BLaER1 treated with 17β-estradiol and CSF1 and Interleukin-3, amounts not matched to agents 10 nM and 100 nM (cell line): ENCODE measurements at regions not wholly inside any gene's neighbourhood (a gene's known extent, or its start where the extent isn't known, plus 50 kb on each side); places are given as distances from the start of the nearest gene placed in this dataset.

Source experiments
- H3K27ac ChIP-seq, 11 experiments: shearing (Covaris generic); formaldehyde crosslinking; 2 replicates each; pipeline ENCODE4 v1.8.1; 2022
- H3K27me3 ChIP-seq, 11 experiments: shearing (Covaris generic); formaldehyde crosslinking; 2 replicates each; pipeline ENCODE4 v1.8.1; 2022
- H3K36me3 ChIP-seq, 11 experiments: shearing (Covaris generic); formaldehyde crosslinking; 2 replicates each; pipeline ENCODE4 v1.8.1; 2022
- H3K4me1 ChIP-seq, 10 experiments: shearing (Covaris generic); formaldehyde crosslinking; 2 replicates each; pipeline ENCODE4 v1.8.1; 2022
- H3K4me2 ChIP-seq, 11 experiments: shearing (Covaris generic); formaldehyde crosslinking; 2 replicates each; pipeline ENCODE4 v1.8.1; 2022
- H3K4me3 ChIP-seq, 10 experiments: shearing (Covaris generic); formaldehyde crosslinking; 2 replicates each; pipeline ENCODE4 v1.8.1; 2022
- H3K9ac ChIP-seq, 11 experiments: shearing (Covaris generic); formaldehyde crosslinking; 2 replicates each; pipeline ENCODE4 v1.8.1; 2022
- H3K9me3 ChIP-seq, 11 experiments: shearing (Covaris generic); formaldehyde crosslinking; replicated peaks in 1 of 11; 2 replicates each; pipeline ENCODE4 v1.8.1; 2022
- H4K20me1 ChIP-seq, 11 experiments: shearing (Covaris generic); formaldehyde crosslinking; 2 replicates each; pipeline ENCODE4 v1.8.1; 2022
- Cebpa-rat ChIP-seq, 11 experiments: shearing (Covaris generic); IDR thresholded peaks; 2 replicates each; pipeline ENCODE4 v1.8.1; 2022

DNA sequence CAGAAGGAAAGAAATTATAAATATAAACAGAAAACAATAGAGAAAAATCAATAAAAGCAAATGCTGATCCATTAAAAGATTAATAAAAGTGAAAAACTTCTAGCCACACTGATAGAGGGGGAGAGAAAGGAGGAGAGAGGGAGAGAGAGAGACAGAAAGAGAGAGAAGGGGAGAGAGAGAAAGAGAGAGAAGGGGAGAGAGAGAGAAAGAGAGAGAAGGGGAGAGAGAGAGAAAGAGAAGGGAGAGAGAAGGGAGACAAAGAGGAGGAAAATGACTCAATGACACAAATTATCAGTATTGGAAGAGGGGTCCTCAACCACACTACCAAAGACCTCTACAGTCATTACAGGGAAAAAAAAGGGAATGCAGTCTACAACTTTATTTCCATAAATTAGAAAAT lies 94.4 kb upstream of the VIPR2 start:
- Histone ChIP-seq H3K27me3 (no peaks in the 10 kb centered on the region), H3K9me3 (peaks cover 0 to 3% (median 0%) of the 10 kb centered on the region in 11 experiments; a peak in 1 of 22 replicates), H3K27ac (no peak overlapping the region), H3K4me1 (no peaks in the 10 kb centered on the region), H3K9ac (no peak overlapping the region), H3K36me3 (no peaks in the 10 kb centered on the region), H3K4me3 (no peak overlapping the region), H3K4me2 (no peak overlapping the region), H4K20me1 (no peaks in the 10 kb centered on the region)
- TF ChIP-seq Cebpa-rat (IDR thresholded peaks at IDR 0.05) = no peak

DNA sequence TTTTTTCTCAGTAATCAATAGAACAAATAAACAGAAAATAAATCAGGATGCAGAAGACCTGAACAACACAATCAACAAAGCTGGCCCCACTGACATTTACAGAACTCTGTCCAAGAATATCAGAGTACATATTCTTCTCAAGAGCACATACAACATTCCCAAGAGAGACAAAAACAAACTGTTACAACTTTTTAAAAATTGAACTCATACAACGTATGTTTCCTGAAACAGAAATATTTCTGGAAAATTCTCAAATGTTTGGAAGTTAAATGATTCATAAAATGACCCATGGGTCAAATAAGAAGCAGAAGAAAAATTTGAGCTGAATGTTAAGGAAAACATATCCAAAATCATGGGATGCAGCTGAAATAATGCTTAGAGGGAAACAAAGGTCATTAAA lies 93.9 kb upstream of the VIPR2 start:
- H4K20me1 ChIP-seq = no peaks in the 10 kb centered on the region
- peaks cover 0 to 3% (median 0%) of the 10 kb centered on the region in 11 experiments; a peak in 1 of 22 replicates for H3K9me3 ChIP-seq
- no peaks in the 10 kb centered on the region for H3K27me3 ChIP-seq
- H3K9ac ChIP-seq = no peak overlapping the region
- no peaks in the 10 kb centered on the region for H3K4me1 ChIP-seq
- H3K4me3 ChIP-seq = no peak overlapping the region
- no peaks in the 10 kb centered on the region for H3K36me3 ChIP-seq
- no peak overlapping the region for H3K27ac ChIP-seq
- no peak overlapping the region for H3K4me2 ChIP-seq
- TF ChIP-seq Cebpa-rat (IDR thresholded peaks at IDR 0.05) = no peak

DNA sequence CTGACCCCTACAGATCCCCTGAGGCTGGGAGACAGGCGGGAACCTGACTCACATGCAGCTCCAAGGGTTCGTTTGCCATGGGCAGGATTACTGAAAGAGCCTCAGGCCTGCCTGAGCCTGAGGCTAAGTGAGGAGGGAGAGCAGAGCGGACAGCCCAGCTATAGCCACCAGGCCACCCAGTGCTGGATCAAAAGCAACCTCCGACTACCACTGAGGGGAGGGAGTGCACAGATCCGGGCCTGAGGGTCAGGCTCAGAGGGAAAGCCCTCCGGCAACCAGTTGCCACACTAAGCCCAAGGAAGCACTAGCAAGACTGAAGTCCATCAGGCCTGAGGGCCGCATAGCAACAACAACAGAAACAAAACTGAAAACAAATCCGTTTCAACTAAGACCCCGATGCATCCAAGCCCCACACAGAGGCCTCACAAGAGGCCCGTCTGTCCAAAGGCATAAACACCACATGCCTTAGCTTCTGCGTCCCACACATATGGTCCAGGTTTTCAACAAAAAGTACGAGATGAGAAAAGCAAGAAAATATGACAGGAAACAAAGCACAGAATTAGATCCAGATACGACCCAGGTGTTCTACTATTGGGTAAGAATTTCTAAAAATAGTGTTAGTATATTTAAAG lies 92.5 kb upstream of the VIPR2 start:
- no peak overlapping the region for H3K9ac ChIP-seq
- H3K27ac ChIP-seq = no peak overlapping the region
- no peaks in the 10 kb centered on the region for H4K20me1 ChIP-seq
- H3K36me3 ChIP-seq = no peaks in the 10 kb centered on the region
- H3K4me2 ChIP-seq = no peak overlapping the region
- H3K27me3 ChIP-seq = no peaks in the 10 kb centered on the region
- no peak overlapping the region for H3K4me3 ChIP-seq
- H3K9me3 ChIP-seq = peaks cover 0 to 3% (median 0%) of the 10 kb centered on the region in 11 experiments; a peak in 1 of 22 replicates
- TF ChIP-seq Cebpa-rat (IDR thresholded peaks at IDR 0.05) = no peak
- H3K4me1 ChIP-seq = no peaks in the 10 kb centered on the region

DNA sequence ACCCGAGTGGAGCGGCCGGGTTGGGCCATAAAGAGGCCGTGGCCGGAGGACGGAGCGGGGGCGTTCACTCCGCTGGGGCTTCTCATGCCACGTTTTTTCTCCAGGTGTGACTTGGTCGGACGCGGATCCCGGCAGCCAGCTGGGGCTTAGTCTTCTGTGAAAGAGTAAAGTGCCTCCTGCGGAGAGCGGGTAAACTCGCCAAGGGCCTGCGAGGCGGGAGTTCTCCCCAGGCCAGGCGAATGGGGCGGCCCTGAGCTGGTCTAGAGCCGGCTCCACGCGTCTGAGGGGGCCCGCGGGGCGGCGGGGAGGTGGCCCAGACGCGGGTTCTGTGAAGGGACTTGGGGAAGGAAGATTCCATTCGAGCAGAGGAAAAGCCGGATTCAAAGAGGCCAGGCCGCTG lies 86.3 kb upstream of the VIPR2 start:
- Histone ChIP-seq H3K4me3 (no peak overlapping the region), H3K27me3 (no peaks in the 10 kb centered on the region)

DNA sequence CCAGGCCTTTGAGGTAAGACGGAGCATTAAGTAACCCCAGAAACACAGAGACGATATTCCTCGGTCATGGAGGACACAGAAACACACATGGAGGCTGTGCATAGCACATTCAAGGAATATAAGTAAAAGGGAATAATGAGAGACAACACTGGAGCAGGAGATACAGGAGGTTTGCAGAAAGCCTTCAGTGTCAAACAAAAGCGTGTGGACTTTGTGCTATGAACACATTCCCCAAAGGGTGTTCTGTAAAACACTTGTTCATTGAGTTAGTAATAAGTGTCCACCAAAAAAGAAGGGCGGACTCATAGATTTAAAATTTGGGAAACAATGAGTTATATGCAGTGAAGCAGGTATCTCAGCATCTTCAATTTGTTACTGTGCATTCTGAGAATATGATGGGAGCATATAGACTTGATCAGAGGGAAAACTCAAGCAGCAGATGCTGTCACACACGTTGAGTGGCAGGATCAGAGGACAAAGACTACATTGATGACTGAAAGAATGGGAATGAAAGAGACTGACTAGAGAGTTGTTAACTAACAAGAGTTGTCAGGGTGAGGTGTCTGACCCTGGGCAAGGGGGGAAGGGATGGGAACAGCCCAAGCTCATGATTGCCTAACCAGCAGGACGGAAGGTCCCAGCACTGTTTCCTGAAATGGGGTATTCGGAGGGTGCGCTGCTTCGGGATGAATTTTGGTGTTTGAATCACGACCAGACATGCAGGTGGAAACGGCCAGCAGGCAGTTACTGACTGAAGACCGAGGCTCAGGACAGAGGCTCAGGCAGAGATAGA lies 85.2 kb upstream of the VIPR2 start:
- H4K20me1 ChIP-seq = no peaks in the 10 kb centered on the region
- TF ChIP-seq Cebpa-rat (IDR thresholded peaks at IDR 0.05) = no peak
- H3K4me3 ChIP-seq = no peak overlapping the region
- H3K9ac ChIP-seq = no peak overlapping the region
- H3K27ac ChIP-seq = no peak overlapping the region
- no peaks in the 10 kb centered on the region for H3K36me3 ChIP-seq
- no peaks in the 10 kb centered on the region for H3K4me1 ChIP-seq
- peaks cover 0 to 8% (median 0%) of the 10 kb centered on the region in 11 experiments; a peak in 9 of 22 replicates for H3K9me3 ChIP-seq
- no peaks in the 10 kb centered on the region for H3K27me3 ChIP-seq
- no peak overlapping the region for H3K4me2 ChIP-seq

More for the DNA sequence above, 86.3 kb upstream of the VIPR2 start:
- TF ChIP-seq Cebpa-rat (IDR thresholded peaks at IDR 0.05) = no peak
- no peaks in the 10 kb centered on the region for H3K36me3 ChIP-seq
- H3K27ac ChIP-seq = no peak overlapping the region
- no peaks in the 10 kb centered on the region for H3K4me1 ChIP-seq
- H4K20me1 ChIP-seq = no peaks in the 10 kb centered on the region
- no peak overlapping the region for H3K4me2 ChIP-seq
- peaks cover 0 to 8% (median 0%) of the 10 kb centered on the region in 11 experiments; a peak in 9 of 22 replicates for H3K9me3 ChIP-seq
- H3K9ac ChIP-seq = no peak overlapping the region

DNA sequence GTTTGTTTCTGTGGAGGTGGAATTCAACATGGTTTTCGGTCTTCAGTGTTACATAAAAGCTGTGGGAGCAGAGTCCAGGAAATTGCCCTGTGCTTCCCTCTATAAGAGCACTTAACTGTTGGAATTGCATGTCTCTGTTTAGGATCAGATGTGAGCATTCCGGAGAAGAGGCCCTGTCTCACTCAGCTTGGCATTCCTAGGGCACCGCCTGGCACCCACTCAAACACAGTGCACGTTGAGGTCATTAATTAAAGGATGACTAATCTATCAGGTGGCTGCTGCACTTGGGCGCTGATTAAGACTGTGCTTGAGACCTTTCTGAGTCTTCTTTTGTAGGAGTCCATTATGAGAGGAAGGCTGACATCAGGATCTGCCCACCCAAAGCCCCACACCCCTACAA lies 82.8 kb upstream of the VIPR2 start:
- Histone ChIP-seq H3K27me3 (no peaks in the 10 kb centered on the region), H3K4me3 (no peak overlapping the region), H4K20me1 (no peaks in the 10 kb centered on the region), H3K9me3 (peaks cover 0 to 8% (median 0%) of the 10 kb centered on the region in 11 experiments; a peak in 9 of 22 replicates), H3K36me3 (no peaks in the 10 kb centered on the region), H3K4me2 (no peak overlapping the region), H3K4me1 (no peaks in the 10 kb centered on the region), H3K27ac (no peak overlapping the region), H3K9ac (no peak overlapping the region)
- no peak for TF ChIP-seq Cebpa-rat (IDR thresholded peaks at IDR 0.05)

DNA sequence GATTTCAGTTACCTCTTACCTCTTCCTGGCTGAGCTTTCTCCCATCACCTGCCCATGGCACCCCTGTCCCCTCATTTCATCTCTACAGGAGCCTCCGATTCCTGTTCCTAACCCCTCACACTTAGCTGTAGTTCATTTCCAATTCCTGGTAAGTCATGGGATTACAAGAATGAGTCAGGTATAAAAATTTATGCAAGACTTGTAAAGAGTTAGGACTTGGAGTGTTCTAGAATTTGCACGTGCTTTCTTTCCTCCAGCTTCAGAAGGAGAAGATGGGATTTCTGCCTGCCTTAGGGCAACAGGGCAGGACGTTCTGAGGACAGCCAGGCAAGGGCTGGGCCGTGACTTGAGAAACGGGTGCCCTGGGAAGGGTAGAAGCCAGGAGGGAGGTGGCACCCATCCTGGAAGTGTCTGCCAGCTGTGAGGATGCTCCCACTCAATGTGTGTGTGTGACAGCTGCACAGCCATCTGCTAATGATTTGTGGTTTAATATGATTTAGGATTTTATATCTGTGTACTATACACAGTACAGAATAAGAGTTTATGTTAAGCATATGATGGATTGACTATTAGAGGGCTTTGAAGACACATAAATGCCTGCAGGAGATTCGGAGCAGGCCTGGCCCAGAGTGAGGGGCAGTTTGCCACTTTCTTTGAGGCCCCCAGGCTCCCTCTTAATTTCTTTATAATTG lies 81.5 kb upstream of the VIPR2 start:
- no peak for TF ChIP-seq Cebpa-rat (IDR thresholded peaks at IDR 0.05)

DNA sequence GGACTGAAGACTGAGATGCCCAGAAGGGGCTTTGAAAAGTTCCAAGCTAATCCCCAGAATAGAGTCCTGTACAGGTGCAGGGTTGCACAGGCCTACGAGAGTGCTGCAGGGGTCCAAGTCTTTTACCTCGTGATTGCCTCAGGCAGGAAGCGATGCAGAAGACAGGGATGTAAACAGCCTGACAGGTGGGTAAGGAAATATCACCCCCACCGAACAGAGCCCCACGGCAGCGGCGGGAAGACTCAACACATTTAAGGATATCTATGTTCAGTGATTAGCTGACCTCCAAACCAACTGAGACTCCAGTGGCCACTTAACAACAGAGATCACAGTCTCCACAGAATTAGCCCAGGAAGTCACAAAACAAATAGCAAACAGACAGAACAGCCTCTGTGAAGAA lies 73.9 kb upstream of the VIPR2 start:
- no peak for TF ChIP-seq Cebpa-rat (IDR thresholded peaks at IDR 0.05)
- no peak overlapping the region for H3K9ac ChIP-seq

More for the DNA sequence above, 81.5 kb upstream of the VIPR2 start:
- Histone ChIP-seq H3K27ac (no peak overlapping the region), H3K4me1 (no peaks in the 10 kb centered on the region), H3K36me3 (no peaks in the 10 kb centered on the region), H3K9ac (no peak overlapping the region), H3K9me3 (peaks cover 0 to 7% (median 0%) of the 10 kb centered on the region in 11 experiments; a peak in 9 of 22 replicates), H3K27me3 (no peaks in the 10 kb centered on the region), H3K4me3 (no peak overlapping the region), H3K4me2 (no peak overlapping the region), H4K20me1 (no peaks in the 10 kb centered on the region)

DNA sequence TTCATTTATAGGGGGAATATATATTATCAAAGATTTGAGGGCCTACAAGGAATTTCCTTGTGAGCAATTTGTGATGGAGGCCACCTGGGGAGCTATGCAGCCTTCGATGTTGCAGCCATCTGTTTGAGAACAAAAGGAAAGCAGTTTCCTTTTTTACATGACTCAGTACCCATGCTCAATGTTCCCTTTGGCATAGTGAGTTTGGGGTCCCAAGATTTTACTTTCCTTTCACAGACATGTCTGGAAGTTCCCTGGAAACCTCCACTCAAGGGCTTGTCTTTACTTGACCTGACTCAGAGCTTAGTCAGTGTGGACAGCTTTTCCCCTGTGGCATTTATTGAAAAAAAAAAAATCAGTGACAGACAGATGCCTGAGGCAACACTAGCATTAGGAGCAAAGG lies 73.5 kb upstream of the VIPR2 start:
- Histone ChIP-seq H3K36me3 (no peaks in the 10 kb centered on the region), H3K9me3 (no peaks in the 10 kb centered on the region), H3K27me3 (no peaks in the 10 kb centered on the region), H3K27ac (no peak overlapping the region), H3K4me3 (no peak overlapping the region), H3K4me1 (no peaks in the 10 kb centered on the region), H3K9ac (no peak overlapping the region), H4K20me1 (no peaks in the 10 kb centered on the region), H3K4me2 (no peak overlapping the region; a peak in 1 of 22 replicates)
- TF ChIP-seq Cebpa-rat (IDR thresholded peaks at IDR 0.05) = no peak

More for the DNA sequence above, 73.9 kb upstream of the VIPR2 start:
- Histone ChIP-seq H3K9me3 (no peaks in the 10 kb centered on the region), H4K20me1 (no peaks in the 10 kb centered on the region), H3K4me2 (no peak overlapping the region; a peak in 1 of 22 replicates), H3K27ac (no peak overlapping the region), H3K4me3 (no peak overlapping the region), H3K4me1 (no peaks in the 10 kb centered on the region), H3K27me3 (no peaks in the 10 kb centered on the region), H3K36me3 (no peaks in the 10 kb centered on the region)
